Fibroblast of villous mesenchyme (primary cell): ENCODE measurements at regions not wholly inside any gene's neighbourhood (a gene's known extent, or its start where the extent isn't known, plus 50 kb on each side); places are given as distances from the start of the nearest gene placed in this dataset.

Source experiments
- DNase-seq: peaks from one replicate; pipeline ENCODE4 v3.0.0-alpha.2; 2010; ENCODE audit warnings: low read depth
- H3K4me3 ChIP-seq: 2 replicates; pipeline ENCODE4 v1.5.1; 2011; ENCODE audit warnings: low read depth, mild to moderate bottlenecking, low read length
- TF ChIP-seq, protein P1 (sequence below): IDR thresholded peaks from 2 replicates; pipeline ENCODE4 v1.5.1; 2012; ENCODE audit warnings: low read depth, mild to moderate bottlenecking, low read length; ENCODE audit not compliant: insufficient read depth

GRCh38 chr1:219442611-219443061 lies 170.3 kb downstream of the ZC3H11B start:
- TF ChIP-seq, protein P1, sequence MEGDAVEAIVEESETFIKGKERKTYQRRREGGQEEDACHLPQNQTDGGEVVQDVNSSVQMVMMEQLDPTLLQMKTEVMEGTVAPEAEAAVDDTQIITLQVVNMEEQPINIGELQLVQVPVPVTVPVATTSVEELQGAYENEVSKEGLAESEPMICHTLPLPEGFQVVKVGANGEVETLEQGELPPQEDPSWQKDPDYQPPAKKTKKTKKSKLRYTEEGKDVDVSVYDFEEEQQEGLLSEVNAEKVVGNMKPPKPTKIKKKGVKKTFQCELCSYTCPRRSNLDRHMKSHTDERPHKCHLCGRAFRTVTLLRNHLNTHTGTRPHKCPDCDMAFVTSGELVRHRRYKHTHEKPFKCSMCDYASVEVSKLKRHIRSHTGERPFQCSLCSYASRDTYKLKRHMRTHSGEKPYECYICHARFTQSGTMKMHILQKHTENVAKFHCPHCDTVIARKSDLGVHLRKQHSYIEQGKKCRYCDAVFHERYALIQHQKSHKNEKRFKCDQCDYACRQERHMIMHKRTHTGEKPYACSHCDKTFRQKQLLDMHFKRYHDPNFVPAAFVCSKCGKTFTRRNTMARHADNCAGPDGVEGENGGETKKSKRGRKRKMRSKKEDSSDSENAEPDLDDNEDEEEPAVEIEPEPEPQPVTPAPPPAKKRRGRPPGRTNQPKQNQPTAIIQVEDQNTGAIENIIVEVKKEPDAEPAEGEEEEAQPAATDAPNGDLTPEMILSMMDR = no peak
- no peak for DNase-seq
- H3K4me3 ChIP-seq = no peak overlapping the region

DNA sequence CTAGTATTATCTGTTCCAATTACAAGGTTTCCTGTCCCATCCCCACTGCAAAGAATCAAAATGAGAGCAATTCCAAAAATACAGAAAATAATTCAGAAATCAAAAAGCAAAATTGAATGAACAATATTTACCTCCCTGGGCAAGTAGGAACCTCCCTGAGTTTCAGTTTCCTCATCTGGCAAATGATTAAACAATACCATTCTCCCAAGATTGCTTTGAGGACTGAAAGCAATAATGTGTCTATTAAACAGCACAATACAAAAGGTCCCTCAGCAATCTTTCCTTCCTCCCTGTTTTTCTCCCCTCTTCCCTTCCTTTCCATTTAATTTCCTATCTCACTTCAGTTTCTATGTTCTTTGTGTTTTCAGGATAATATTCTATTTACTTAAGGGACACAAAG lies 171.0 kb downstream of the ZC3H11B start:
- TF ChIP-seq, protein P1 = no peak
- no peak for DNase-seq
- no peak overlapping the region for H3K4me3 ChIP-seq

DNA sequence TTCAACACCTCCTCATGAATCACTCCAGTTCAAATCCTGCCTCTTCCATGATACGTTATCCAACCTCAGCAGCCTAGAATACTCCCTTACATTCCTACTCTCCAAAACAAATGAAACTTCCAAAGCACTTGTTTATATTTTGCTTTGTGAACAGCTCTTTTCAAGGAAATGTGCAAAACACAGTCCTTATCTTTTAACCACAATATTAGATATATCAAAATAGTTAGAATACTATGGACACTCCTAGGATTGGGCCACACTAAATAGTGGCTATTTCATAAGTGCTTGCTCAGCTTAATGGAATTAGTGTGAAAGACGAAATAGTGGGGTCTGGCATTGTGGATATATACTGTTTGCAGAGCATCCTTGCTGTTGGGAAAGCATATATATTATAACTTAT lies 173.5 kb downstream of the ZC3H11B start:
- TF ChIP-seq, protein P1 = no peak
- DNase-seq = peak; percentile 49
- no peak overlapping the region for H3K4me3 ChIP-seq

DNA sequence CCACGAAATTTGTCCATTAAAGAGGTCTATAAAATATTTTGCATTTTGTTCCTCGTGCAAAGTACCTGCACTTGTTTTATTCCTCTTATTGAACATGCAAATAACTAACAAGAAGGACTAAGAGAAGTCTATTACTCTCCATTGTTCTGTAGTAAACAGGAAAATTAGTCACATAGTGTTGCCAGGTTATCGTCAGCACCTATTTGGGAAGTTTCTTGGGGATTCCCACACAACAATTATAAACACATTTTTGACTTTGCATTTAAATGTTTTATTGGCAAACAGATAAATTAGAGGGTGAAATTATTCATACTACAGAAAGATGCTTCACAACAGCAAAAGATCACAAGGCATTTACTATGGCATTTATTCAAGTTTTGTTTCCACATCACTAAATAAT lies 174.5 kb downstream of the ZC3H11B start:
- no peak overlapping the region for H3K4me3 ChIP-seq
- TF ChIP-seq, protein P1 = no peak
- no peak for DNase-seq

DNA sequence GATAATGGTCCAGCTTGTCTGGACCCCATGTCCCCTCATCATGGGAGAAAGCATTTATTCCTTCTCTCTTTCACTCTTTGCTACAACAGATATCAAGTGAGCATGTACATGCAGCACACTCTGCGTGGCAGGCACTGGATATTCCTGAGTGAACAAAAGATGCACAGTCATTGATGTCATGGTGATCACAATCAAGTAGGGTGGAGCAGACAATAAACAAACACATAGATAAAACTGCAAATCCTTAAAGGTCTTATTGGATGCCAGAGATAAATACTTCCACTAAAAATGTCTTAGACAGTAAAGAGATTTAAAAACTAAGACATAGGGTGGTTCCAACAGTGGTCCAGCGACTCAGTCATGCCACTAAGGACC lies 178.0 kb downstream of the ZC3H11B start:
- H3K4me3 ChIP-seq = no peak overlapping the region
- TF ChIP-seq, protein P1 = no peak
- DNase-seq = no peak

GRCh38 chr1:219434285-219434922 lies 178.5 kb downstream of the ZC3H11B start:
- TF ChIP-seq, protein P1 = no peak
- no peak for DNase-seq
- H3K4me3 ChIP-seq = no peak overlapping the region
